HT1080 (cell line): ENCODE measurements at regions not wholly inside any gene's neighbourhood (a gene's known extent, or its start where the extent isn't known, plus 50 kb on each side); places are given as distances from the start of the nearest gene placed in this dataset.

Source experiments
- DNase-seq: peaks from one replicate; pipeline ENCODE4 v3.0.0-alpha.2; 2015; ENCODE audit warnings: low read depth

- DNase-seq = peak; percentile 10
Measured at GRCh38 chr15:46778876-46779275, 938.4 kb upstream of the SEMA6D start.

GRCh38 chr15:46786590-46787285, 930.6 kb upstream of the SEMA6D start:
- DNase-seq = peak; percentile 13

- no peak for DNase-seq
Measured at GRCh38 chr15:46795685-46796084, 921.6 kb upstream of the SEMA6D start.

GRCh38 chr15:46808834-46809233, 908.5 kb upstream of the SEMA6D start:
- no peak for DNase-seq

GRCh38 chr15:46815240-46815639, 902.1 kb upstream of the SEMA6D start:
- no peak for DNase-seq

- no peak for DNase-seq
Measured at GRCh38 chr15:46815765-46816164, 901.5 kb upstream of the SEMA6D start.

GRCh38 chr15:46848704-46849103, 868.6 kb upstream of the SEMA6D start:
- DNase-seq = peak; percentile 93

GRCh38 chr15:46853600-46853999, 863.7 kb upstream of the SEMA6D start:
- no peak for DNase-seq

GRCh38 chr15:46854564-46854963, 862.7 kb upstream of the SEMA6D start:
- DNase-seq = peak; percentile 4

GRCh38 chr15:46855388-46855787, 861.9 kb upstream of the SEMA6D start:
- DNase-seq = no peak

GRCh38 chr15:46856839-46857502, 860.3 kb upstream of the SEMA6D start:
- DNase-seq = no peak

- DNase-seq = no peak
Measured at GRCh38 chr15:46858150-46858549, 859.2 kb upstream of the SEMA6D start.

- DNase-seq = no peak
Measured at GRCh38 chr15:46861796-46862195, 855.5 kb upstream of the SEMA6D start.

GRCh38 chr15:46865155-46865554, 852.1 kb upstream of the SEMA6D start:
- DNase-seq = no peak

- no peak for DNase-seq
Measured at GRCh38 chr15:46872286-46872980, 844.9 kb upstream of the SEMA6D start.

GRCh38 chr15:46872981-46873330, 844.3 kb upstream of the SEMA6D start:
- DNase-seq = no peak

GRCh38 chr15:46879032-46879770, 838.1 kb upstream of the SEMA6D start:
- no peak for DNase-seq

- DNase-seq = no peak
Measured at GRCh38 chr15:46880791-46881190, 836.5 kb upstream of the SEMA6D start.

GRCh38 chr15:46892621-46893160, 824.6 kb upstream of the SEMA6D start:
- peak; percentile 80 for DNase-seq

GRCh38 chr15:46894644-46895043, 822.7 kb upstream of the SEMA6D start:
- no peak for DNase-seq

GRCh38 chr15:46897266-46897665, 820.0 kb upstream of the SEMA6D start:
- no peak for DNase-seq

GRCh38 chr15:46901001-46901400, 816.3 kb upstream of the SEMA6D start:
- DNase-seq = peak; percentile 30
